ENCODE measurements at regions not wholly inside any gene's neighbourhood (a gene's known extent, or its start where the extent isn't known, plus 50 kb on each side); places are given as distances from the start of the nearest gene placed in this dataset.
A peak's percentile ranks its signal among the peaks of the same experiment; 100 is the strongest.

DNA sequence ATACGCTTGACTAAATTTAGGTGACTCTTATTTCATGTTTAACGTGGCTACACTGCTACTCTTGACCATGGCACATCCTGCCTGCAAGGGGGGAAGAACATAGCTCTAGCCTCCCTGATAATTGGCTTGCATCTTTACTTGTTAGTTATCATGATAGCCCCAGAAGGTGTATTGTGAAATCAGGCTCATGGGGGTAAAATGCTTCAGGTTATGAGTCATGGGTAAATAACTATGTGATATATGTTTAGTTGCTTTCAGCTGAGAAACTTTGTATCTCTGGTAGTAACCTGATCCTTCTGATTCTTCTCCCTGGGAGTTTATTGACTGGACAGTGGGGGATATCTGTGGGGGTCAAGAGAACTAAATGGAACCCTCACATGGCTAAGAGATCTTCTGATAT is 660.8 kb upstream of the UBE2E2 start:
- Histone ChIP-seq H3K27ac (no peak overlapping the region), H3K4me1 (no peaks in the 10 kb centered on the region), H3K9me3 (no peaks in the 10 kb centered on the region), H3K27me3 (no peaks in the 10 kb centered on the region), H3K4me3 (no peak overlapping the region), H3K36me3 (no peaks in the 10 kb centered on the region)
- DNase-seq (ENCODE audit: low spot score in 2 of 2): no peak
- intact Hi-C loops (cut with DNase I; ENCODE audit: low total_unique reads): no loop called here
- TF ChIP-seq, protein P1, sequence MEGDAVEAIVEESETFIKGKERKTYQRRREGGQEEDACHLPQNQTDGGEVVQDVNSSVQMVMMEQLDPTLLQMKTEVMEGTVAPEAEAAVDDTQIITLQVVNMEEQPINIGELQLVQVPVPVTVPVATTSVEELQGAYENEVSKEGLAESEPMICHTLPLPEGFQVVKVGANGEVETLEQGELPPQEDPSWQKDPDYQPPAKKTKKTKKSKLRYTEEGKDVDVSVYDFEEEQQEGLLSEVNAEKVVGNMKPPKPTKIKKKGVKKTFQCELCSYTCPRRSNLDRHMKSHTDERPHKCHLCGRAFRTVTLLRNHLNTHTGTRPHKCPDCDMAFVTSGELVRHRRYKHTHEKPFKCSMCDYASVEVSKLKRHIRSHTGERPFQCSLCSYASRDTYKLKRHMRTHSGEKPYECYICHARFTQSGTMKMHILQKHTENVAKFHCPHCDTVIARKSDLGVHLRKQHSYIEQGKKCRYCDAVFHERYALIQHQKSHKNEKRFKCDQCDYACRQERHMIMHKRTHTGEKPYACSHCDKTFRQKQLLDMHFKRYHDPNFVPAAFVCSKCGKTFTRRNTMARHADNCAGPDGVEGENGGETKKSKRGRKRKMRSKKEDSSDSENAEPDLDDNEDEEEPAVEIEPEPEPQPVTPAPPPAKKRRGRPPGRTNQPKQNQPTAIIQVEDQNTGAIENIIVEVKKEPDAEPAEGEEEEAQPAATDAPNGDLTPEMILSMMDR (IDR thresholded peaks at IDR 0.05): no peak

DNA sequence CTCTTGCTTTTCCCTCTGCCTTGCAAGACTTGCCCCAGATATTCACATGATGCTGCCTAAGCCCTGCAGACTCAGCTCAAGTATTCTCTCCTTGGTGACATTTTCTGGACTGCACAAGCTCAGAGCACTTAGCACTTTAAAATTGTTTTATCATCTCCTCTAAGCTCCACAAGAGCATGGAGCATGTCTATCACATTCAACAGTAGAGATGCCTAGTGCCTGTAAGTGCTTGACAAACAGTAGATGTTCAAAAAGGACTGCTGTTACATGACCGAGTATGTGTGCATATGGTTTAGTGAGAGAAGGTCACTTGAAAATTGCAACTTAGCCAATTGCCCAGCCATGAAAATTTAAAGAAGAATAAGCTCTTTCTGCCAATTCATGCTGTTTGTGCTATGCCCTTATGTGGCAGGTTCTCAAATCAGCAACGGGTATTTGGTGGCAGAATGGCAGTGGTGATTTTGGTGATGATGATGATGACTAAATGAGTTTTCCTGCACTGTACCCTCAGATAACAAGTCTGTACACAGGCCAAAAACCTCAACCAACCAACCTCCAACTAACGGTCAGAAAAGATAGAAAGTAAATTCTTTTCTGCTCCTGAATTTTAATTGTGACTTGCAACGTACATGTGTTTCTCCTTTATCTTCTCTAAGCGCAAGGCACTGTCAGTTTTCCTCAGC is 647.2 kb upstream of the UBE2E2 start:
- H3K4me1 ChIP-seq: no peaks in the 10 kb centered on the region
- no peak overlapping the region for H3K27ac ChIP-seq
- DNase-seq (ENCODE audit: low spot score in 2 of 2): no peak
- H3K9me3 ChIP-seq: no peaks in the 10 kb centered on the region
- no peak for TF ChIP-seq POLR2AphosphoS5 (IDR thresholded peaks at IDR 0.05)
- no peaks in the 10 kb centered on the region for H3K36me3 ChIP-seq
- no peak overlapping the region for H3K4me3 ChIP-seq
- intact Hi-C loops (cut with DNase I; ENCODE audit: low total_unique reads): no loop called here
- no peaks in the 10 kb centered on the region for H3K27me3 ChIP-seq

GRCh38 chr3:22565393-22565792 is 637.7 kb upstream of the UBE2E2 start:
- no peak for DNase-seq (ENCODE audit: low spot score in 2 of 2)
- intact Hi-C loops (cut with DNase I; ENCODE audit: low total_unique reads): no loop called here
- Histone ChIP-seq H3K9me3 (no peaks in the 10 kb centered on the region), H3K36me3 (no peaks in the 10 kb centered on the region), H3K27ac (no peak overlapping the region), H3K27me3 (no peaks in the 10 kb centered on the region), H3K4me1 (no peaks in the 10 kb centered on the region), H3K4me3 (no peak overlapping the region)
- no peak for TF ChIP-seq POLR2AphosphoS5 (IDR thresholded peaks at IDR 0.05)
- TF ChIP-seq, protein P1 (IDR thresholded peaks at IDR 0.05): no peak
- no peak for TF ChIP-seq POLR2A (IDR thresholded peaks at IDR 0.05)

DNA sequence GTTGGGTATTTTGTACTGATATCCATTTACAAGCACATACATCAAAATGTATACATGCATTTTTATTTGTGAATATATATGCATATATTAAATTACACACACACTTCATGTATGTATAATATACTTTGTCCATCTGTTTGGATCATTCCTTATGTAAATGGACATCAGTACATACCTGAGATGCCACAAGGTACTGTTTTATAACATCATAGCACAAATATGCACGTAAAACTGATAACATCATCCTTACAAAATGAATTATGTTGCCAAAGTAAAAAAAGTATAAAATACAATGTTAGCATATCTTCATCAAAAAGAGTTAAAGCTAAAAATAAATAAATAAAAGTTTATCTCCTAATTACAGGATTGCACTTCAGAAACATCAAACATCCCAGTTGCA is 634.8 kb upstream of the UBE2E2 start:
- Histone ChIP-seq H3K4me3 (no peak overlapping the region), H3K9me3 (no peaks in the 10 kb centered on the region), H3K36me3 (no peaks in the 10 kb centered on the region), H3K27ac (no peak overlapping the region), H3K27me3 (no peaks in the 10 kb centered on the region), H3K4me1 (no peaks in the 10 kb centered on the region)
- no peak for DNase-seq (ENCODE audit: low spot score in 2 of 2)
- intact Hi-C loops (cut with DNase I; ENCODE audit: low total_unique reads): no loop called here
- no peak for TF ChIP-seq POLR2AphosphoS5 (IDR thresholded peaks at IDR 0.05)
- no peak for TF ChIP-seq POLR2A (IDR thresholded peaks at IDR 0.05)
- TF ChIP-seq, protein P1 (IDR thresholded peaks at IDR 0.05): no peak

GRCh38 chr3:22569570-22569969 is 633.6 kb upstream of the UBE2E2 start:
- Histone ChIP-seq H3K4me1 (no peaks in the 10 kb centered on the region), H3K27me3 (no peaks in the 10 kb centered on the region), H3K4me3 (no peak overlapping the region), H3K9me3 (no peaks in the 10 kb centered on the region), H3K27ac (peak overlapping the region in 1 of 2 donors; percentile 31), H3K36me3 (no peaks in the 10 kb centered on the region)
- intact Hi-C loops (cut with DNase I; ENCODE audit: low total_unique reads): no loop called here
- TF ChIP-seq POLR2A (IDR thresholded peaks at IDR 0.05) (no peak), POLR2AphosphoS5 (IDR thresholded peaks at IDR 0.05) (no peak)
- TF ChIP-seq, protein P1 (IDR thresholded peaks at IDR 0.05): no peak
- DNase-seq (ENCODE audit: low spot score in 2 of 2): peak in 1 of 2 donors; percentile 29

- Histone ChIP-seq H3K27ac (no peak overlapping the region), H3K4me1 (no peaks in the 10 kb centered on the region), H3K27me3 (no peaks in the 10 kb centered on the region), H3K9me3 (no peaks in the 10 kb centered on the region), H3K4me3 (no peak overlapping the region), H3K36me3 (no peaks in the 10 kb centered on the region)
- no peak for DNase-seq (ENCODE audit: low spot score in 2 of 2)
- intact Hi-C loops (cut with DNase I; ENCODE audit: low total_unique reads): no loop called here
- TF ChIP-seq POLR2A (IDR thresholded peaks at IDR 0.05) (no peak), POLR2AphosphoS5 (IDR thresholded peaks at IDR 0.05) (no peak)
- TF ChIP-seq, protein P1 (IDR thresholded peaks at IDR 0.05): no peak
These were observed 622.1 kb upstream of the UBE2E2 start for GRCh38 chr3:22581007-22581406.
